HepG2 (cell line): ENCODE measurements at regions not wholly inside any gene's neighbourhood (a gene's known extent, or its start where the extent isn't known, plus 50 kb on each side); places are given as distances from the start of the nearest gene placed in this dataset.

Experiments
- CBX2 ChIP-seq, 2 experiments: fragments of 200-600 bp in 1 of 2; sonication (generic); formaldehyde crosslinking in 1 of 2; IDR thresholded peaks; 2 replicates each; pipeline versions ENCODE4 v1.7.0 to v1.8.1; 2018 to 2022; ENCODE audit warnings: low read depth in 2 of 2, low read length in 1 of 2, mild to moderate bottlenecking in 1 of 2, missing genetic modification reagents in 1 of 2
- CEBPB ChIP-seq: IDR thresholded peaks from 2 replicates; pipeline ENCODE4 v1.6.1; 2011; ENCODE audit warnings: low read depth, low read length, improper control_type of control experiment, borderline replicate concordance
- CREB1 ChIP-seq, 2 experiments: fragments of 450-650 bp in 1 of 2; IDR thresholded peaks; 2 replicates each; pipeline ENCODE4 v1.6.1; 2016 to 2017; ENCODE audit warnings: control low read depth in 1 of 2, mild to moderate bottlenecking in 1 of 2, missing compliant biosample characterization in 1 of 2, missing genetic modification characterization in 1 of 2
- DPF2 ChIP-seq: sonication (generic); formaldehyde crosslinking; IDR thresholded peaks from 2 replicates; pipeline ENCODE4 v1.4.0; 2020; ENCODE audit warnings: mild to moderate bottlenecking, low read depth, missing genetic modification reagents, borderline replicate concordance
- DR1 ChIP-seq: sonication (generic); formaldehyde crosslinking; IDR thresholded peaks from 2 replicates; pipeline ENCODE4 v1.8.0; 2021; ENCODE audit warnings: mild to moderate bottlenecking, missing genetic modification reagents, inconsistent platforms
- ETV5 ChIP-seq: IDR thresholded peaks from 2 replicates; pipeline ENCODE4 v1.6.1; 2018; ENCODE audit warnings: missing biosample characterization, missing genetic modification reagents, inconsistent platforms, borderline replicate concordance
- MYNN ChIP-seq: sonication (generic); formaldehyde crosslinking; IDR thresholded peaks from 2 replicates; pipeline ENCODE4 v1.4.0; 2020; ENCODE audit warnings: mild to moderate bottlenecking, low read depth, missing genetic modification reagents
- RAD21 ChIP-seq: fragments of 450-650 bp; formaldehyde crosslinking; IDR thresholded peaks from 2 replicates; pipeline ENCODE4 v1.5.0; 2020; ENCODE audit warnings: mild to moderate bottlenecking
- ZNF225 ChIP-seq: sonication (generic); formaldehyde crosslinking; IDR thresholded peaks from 2 replicates; pipeline ENCODE4 v1.4.0; 2020; ENCODE audit warnings: mild to moderate bottlenecking, missing genetic modification reagents
- ZNF569 ChIP-seq: sonication (generic); formaldehyde crosslinking; IDR thresholded peaks from 2 replicates; pipeline ENCODE4 v1.5.0; 2020; ENCODE audit warnings: mild to moderate bottlenecking, missing genetic modification reagents, moderate library complexity, borderline replicate concordance
- ZNF816 ChIP-seq: sonication (generic); formaldehyde crosslinking; IDR thresholded peaks from 2 replicates; pipeline ENCODE4 v1.8.0; 2022; ENCODE audit warnings: missing genetic modification reagents, mild to moderate bottlenecking, borderline replicate concordance
- ZNF83 ChIP-seq: sonication (generic); formaldehyde crosslinking; IDR thresholded peaks from 2 replicates; pipeline ENCODE4 v1.4.0; 2020; ENCODE audit warnings: missing genetic modification reagents, mild to moderate bottlenecking, borderline replicate concordance
- TF ChIP-seq, protein P1 (sequence below): sonication (generic); formaldehyde crosslinking; IDR thresholded peaks from 2 replicates; pipeline ENCODE4 v1.4.0; 2020; ENCODE audit warnings: missing genetic modification reagents
- TF ChIP-seq, protein P2 (sequence below), 2 experiments: fragments of 450-650 bp in 1 of 2; sonication (generic) in 1 of 2; formaldehyde crosslinking in 1 of 2; IDR thresholded peaks; 2 replicates each; pipeline versions ENCODE4 v1.6.1 to v1.8.0; 2016 to 2022; ENCODE audit warnings: antibody characterized with exemption in 1 of 2, mild to moderate bottlenecking in 1 of 2, missing genetic modification reagents in 1 of 2
- TF ChIP-seq, protein P3 (sequence below): sonication (generic); formaldehyde crosslinking; IDR thresholded peaks from 2 replicates; pipeline ENCODE4 v1.8.1; 2023; ENCODE audit warnings: mild to moderate bottlenecking, inconsistent platforms, moderate library complexity, missing genetic modification reagents, borderline replicate concordance
- TF ChIP-seq, protein P4 (sequence below): sonication (generic); formaldehyde crosslinking; IDR thresholded peaks from 2 replicates; pipeline ENCODE4 v1.8.1; 2023; ENCODE audit warnings: missing genetic modification reagents, inconsistent platforms, borderline replicate concordance

- 0 out of 2 replicates have a peak, but pooled peaks have one; percentile 48 for TF ChIP-seq DPF2
- TF ChIP-seq, protein P1, sequence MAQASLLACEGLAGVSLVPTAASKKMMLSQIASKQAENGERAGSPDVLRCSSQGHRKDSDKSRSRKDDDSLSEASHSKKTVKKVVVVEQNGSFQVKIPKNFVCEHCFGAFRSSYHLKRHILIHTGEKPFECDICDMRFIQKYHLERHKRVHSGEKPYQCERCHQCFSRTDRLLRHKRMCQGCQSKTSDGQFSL (CRISPR knock-in tag) = no peak
- no peak for TF ChIP-seq MYNN
- no peak for TF ChIP-seq RAD21 (CRISPR knock-in tag)
- TF ChIP-seq, protein P2, sequence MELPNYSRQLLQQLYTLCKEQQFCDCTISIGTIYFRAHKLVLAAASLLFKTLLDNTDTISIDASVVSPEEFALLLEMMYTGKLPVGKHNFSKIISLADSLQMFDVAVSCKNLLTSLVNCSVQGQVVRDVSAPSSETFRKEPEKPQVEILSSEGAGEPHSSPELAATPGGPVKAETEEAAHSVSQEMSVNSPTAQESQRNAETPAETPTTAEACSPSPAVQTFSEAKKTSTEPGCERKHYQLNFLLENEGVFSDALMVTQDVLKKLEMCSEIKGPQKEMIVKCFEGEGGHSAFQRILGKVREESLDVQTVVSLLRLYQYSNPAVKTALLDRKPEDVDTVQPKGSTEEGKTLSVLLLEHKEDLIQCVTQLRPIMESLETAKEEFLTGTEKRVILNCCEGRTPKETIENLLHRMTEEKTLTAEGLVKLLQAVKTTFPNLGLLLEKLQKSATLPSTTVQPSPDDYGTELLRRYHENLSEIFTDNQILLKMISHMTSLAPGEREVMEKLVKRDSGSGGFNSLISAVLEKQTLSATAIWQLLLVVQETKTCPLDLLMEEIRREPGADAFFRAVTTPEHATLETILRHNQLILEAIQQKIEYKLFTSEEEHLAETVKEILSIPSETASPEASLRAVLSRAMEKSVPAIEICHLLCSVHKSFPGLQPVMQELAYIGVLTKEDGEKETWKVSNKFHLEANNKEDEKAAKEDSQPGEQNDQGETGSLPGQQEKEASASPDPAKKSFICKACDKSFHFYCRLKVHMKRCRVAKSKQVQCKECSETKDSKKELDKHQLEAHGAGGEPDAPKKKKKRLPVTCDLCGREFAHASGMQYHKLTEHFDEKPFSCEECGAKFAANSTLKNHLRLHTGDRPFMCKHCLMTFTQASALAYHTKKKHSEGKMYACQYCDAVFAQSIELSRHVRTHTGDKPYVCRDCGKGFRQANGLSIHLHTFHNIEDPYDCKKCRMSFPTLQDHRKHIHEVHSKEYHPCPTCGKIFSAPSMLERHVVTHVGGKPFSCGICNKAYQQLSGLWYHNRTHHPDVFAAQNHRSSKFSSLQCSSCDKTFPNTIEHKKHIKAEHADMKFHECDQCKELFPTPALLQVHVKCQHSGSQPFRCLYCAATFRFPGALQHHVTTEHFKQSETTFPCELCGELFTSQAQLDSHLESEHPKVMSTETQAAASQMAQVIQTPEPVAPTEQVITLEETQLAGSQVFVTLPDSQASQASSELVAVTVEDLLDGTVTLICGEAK (IDR thresholded peaks at IDR 0.05) = no peak
- TF ChIP-seq, protein P2 (CRISPR knock-in tag; IDR thresholded peaks at IDR 0.05) = no peak; the same call in 1 of the 2 replicates
- no peak; the same call in 1 of the 2 replicates for TF ChIP-seq ZNF225 (CRISPR knock-in tag)
- TF ChIP-seq, protein P3, sequence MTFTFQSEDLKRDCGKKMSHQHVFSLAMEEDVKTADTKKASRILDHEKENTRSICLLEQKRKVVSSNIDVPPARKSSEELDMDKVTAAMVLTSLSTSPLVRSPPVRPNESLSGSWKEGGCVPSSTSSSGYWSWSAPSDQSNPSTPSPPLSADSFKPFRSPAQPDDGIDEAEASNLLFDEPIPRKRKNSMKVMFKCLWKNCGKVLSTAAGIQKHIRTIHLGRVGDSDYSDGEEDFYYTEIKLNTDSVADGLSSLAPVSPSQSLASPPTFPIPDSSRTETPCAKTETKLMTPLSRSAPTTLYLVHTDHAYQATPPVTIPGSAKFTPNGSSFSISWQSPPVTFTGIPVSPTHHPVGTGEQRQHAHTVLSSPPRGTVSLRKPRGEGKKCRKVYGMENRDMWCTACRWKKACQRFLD (CRISPR knock-in tag) = no peak
- TF ChIP-seq, protein P4, sequence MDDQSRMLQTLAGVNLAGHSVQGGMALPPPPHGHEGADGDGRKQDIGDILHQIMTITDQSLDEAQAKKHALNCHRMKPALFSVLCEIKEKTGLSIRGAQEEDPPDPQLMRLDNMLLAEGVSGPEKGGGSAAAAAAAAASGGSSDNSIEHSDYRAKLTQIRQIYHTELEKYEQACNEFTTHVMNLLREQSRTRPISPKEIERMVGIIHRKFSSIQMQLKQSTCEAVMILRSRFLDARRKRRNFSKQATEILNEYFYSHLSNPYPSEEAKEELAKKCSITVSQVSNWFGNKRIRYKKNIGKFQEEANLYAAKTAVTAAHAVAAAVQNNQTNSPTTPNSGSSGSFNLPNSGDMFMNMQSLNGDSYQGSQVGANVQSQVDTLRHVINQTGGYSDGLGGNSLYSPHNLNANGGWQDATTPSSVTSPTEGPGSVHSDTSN = no peak
- peak; percentile 57 for TF ChIP-seq CREB1 (IDR thresholded peaks at IDR 0.05)
- peak; percentile 80 for TF ChIP-seq CREB1 (CRISPR knock-in tag; IDR thresholded peaks at IDR 0.05)
- TF ChIP-seq ZNF569 (CRISPR knock-in tag) = no peak
- TF ChIP-seq ZNF83 = no peak
- no peak for TF ChIP-seq CBX2 (IDR thresholded peaks at IDR 0.05; ENCODE audit: low read depth, low read length)
- TF ChIP-seq CBX2 (CRISPR knock-in tag; IDR thresholded peaks at IDR 0.05; ENCODE audit: low read depth) = no peak
- peak; percentile 40; the same call in 1 of the 2 replicates for TF ChIP-seq ZNF816 (CRISPR knock-in tag)
- peak; percentile 87 for TF ChIP-seq CEBPB
- TF ChIP-seq DR1 (CRISPR knock-in tag) = no peak
- TF ChIP-seq ETV5 = peak; percentile 74
Observed at GRCh38 chr11:62025487-62026105, 58.2 kb upstream of the FTH1 start (continued).
